NCI-H2171 treated with DMSO at 0.1 percent for 48 hours (cell line): ENCODE measurements at regions not wholly inside any gene's neighbourhood (a gene's known extent, or its start where the extent isn't known, plus 50 kb on each side); places are given as distances from the start of the nearest gene placed in this dataset.

Experiments used
- DNase-seq: peaks from one replicate; lab custom pipeline; 2025; lab: John Stamatoyannopoulos, UW

GRCh38 chr10:131710142-131710861 lies 190.5 kb upstream of the PPP2R2D start:
- DNase-seq = no peak

- DNase-seq = no peak
These were observed 178.7 kb upstream of the PPP2R2D start for GRCh38 chr10:131722121-131722520.

GRCh38 chr10:131722525-131723264 lies 178.1 kb upstream of the PPP2R2D start:
- DNase-seq = no peak

GRCh38 chr10:131723297-131724168 lies 177.3 kb upstream of the PPP2R2D start:
- DNase-seq = no peak

- no peak for DNase-seq
These were observed 176.7 kb upstream of the PPP2R2D start for GRCh38 chr10:131724169-131724545.

- DNase-seq = no peak
These were observed 175.8 kb upstream of the PPP2R2D start for GRCh38 chr10:131724891-131725580.

GRCh38 chr10:131725581-131726069 lies 175.2 kb upstream of the PPP2R2D start:
- no peak for DNase-seq

GRCh38 chr10:131726076-131726880 lies 174.5 kb upstream of the PPP2R2D start:
- peak; percentile 58 for DNase-seq

- DNase-seq = no peak
These were observed 173.8 kb upstream of the PPP2R2D start for GRCh38 chr10:131726967-131727366.

GRCh38 chr10:131727560-131727959 lies 173.2 kb upstream of the PPP2R2D start:
- no peak for DNase-seq

- no peak for DNase-seq
These were observed 172.3 kb upstream of the PPP2R2D start for GRCh38 chr10:131728286-131729228.

GRCh38 chr10:131729361-131729760 lies 171.4 kb upstream of the PPP2R2D start:
- no peak for DNase-seq

- DNase-seq = no peak
These were observed 170.7 kb upstream of the PPP2R2D start for GRCh38 chr10:131729938-131730660.

- no peak for DNase-seq
These were observed 169.9 kb upstream of the PPP2R2D start for GRCh38 chr10:131730771-131731497.

- DNase-seq = no peak
These were observed 168.8 kb upstream of the PPP2R2D start for GRCh38 chr10:131731780-131732630.

- no peak for DNase-seq
These were observed 168.1 kb upstream of the PPP2R2D start for GRCh38 chr10:131732631-131733127.

- no peak for DNase-seq
These were observed 167.2 kb upstream of the PPP2R2D start for GRCh38 chr10:131733596-131733995.
